HepG2 (cell line): ENCODE measurements at regions not wholly inside any gene's neighbourhood (a gene's known extent, or its start where the extent isn't known, plus 50 kb on each side); places are given as distances from the start of the nearest gene placed in this dataset.

ENCODE experiments used
- ATAC-seq: fragments of 200-7000 bp; cut with Tn5 transposase; 3 replicates; pipeline ENCODE4 v1.9.1; 2020; ENCODE audit warnings: mild to moderate bottlenecking, moderate library complexity
- BruUV-seq: library from RNA; stranded (reverse); fragments of 400-500 nt; replicated peaks from 2 replicates; lab custom pipeline; 2021; lab: Mats Ljungman, UMichigan
- CTCF ChIA-PET: fragments of 300-600 bp; formaldehyde crosslinking; extraction: SDS; loops from one replicate; lab custom pipeline; 2021; ENCODE audit warnings: low total read pairs, inconsistent platforms, low intra/inter-chr PET ratio; lab: Yijun Ruan, JAX
- POLR2A ChIA-PET: fragments of 350-600 bp; sonication (Branson Sonifier 250); formaldehyde crosslinking; loops from one replicate; lab custom pipeline; 2020; ENCODE audit warnings: antibody characterized with exemption, inconsistent platforms; lab: Yijun Ruan, JAX
- DNase-seq: peaks from one replicate; pipeline ENCODE4 v3.0.0-alpha.2; 2015; ENCODE audit warnings: low spot score
- FAIRE-seq: peaks from 3 replicates; lab custom pipeline; 2011; peaks lifted over from hg19 to GRCh38; lab: Jason Lieb, UNC
- H2AFZ ChIP-seq: one replicate; pipeline ENCODE4 v1.6.1; 2011; ENCODE audit warnings: low read length, inconsistent platforms
- H3K27ac ChIP-seq: fragments of 300-600 bp; 3 replicates; pipeline ENCODE4 v1.8.0; 2011; ENCODE audit warnings: mixed run types, mild to moderate bottlenecking, mixed read lengths, low read length, inconsistent platforms; ENCODE audit not compliant: insufficient read depth; ENCODE audit errors: extremely low read length
- H3K27me3 ChIP-seq, 2 experiments: fragments of 200-600 bp in 1 of 2; 2 replicates in 1 of 2; 3 replicates in 1 of 2; pipeline versions ENCODE4 v1.6.0 to v1.8.0; 2011; ENCODE audit warnings: low read length in 2 of 2, mild to moderate bottlenecking in 2 of 2, moderate library complexity in 2 of 2, inconsistent platforms in 1 of 2; ENCODE audit not compliant: insufficient read depth in 2 of 2, control insufficient read depth in 1 of 2
- H3K36me3 ChIP-seq, 2 experiments: fragments of 200-600 bp in 1 of 2; replicated peaks in 1 of 2; 2 replicates in 1 of 2; 3 replicates in 1 of 2; pipeline versions ENCODE4 v1.5.1 to v1.8.0; 2011; ENCODE audit warnings: low read length in 2 of 2, inconsistent platforms in 1 of 2; ENCODE audit not compliant: insufficient read depth in 2 of 2, control insufficient read depth in 1 of 2
- H3K4me1 ChIP-seq: 2 replicates; pipeline ENCODE4 v1.5.1; 2012; ENCODE audit warnings: low read length, inconsistent platforms; ENCODE audit not compliant: insufficient read depth
- H3K4me2 ChIP-seq: 2 replicates; pipeline ENCODE4 v1.6.0; 2011; ENCODE audit warnings: low read depth, low read length, inconsistent platforms
- H3K4me3 ChIP-seq, 3 experiments: fragments of 200-600 bp in 1 of 3; sonication (generic), shearing (Covaris generic) in 1 of 3; replicated peaks in 1 of 3; 2 replicates each; pipeline ENCODE4 v1.5.1; 2011 to 2016; ENCODE audit warnings: low read length in 3 of 3, inconsistent platforms in 2 of 3, low read depth in 2 of 3, mild to moderate bottlenecking in 2 of 3, control low read depth in 1 of 3, mixed read lengths in 1 of 3; ENCODE audit not compliant: insufficient read depth in 1 of 3
- H3K79me2 ChIP-seq: one replicate; pipeline ENCODE4 v1.6.1; 2011; ENCODE audit warnings: low read length, inconsistent platforms; ENCODE audit not compliant: insufficient read depth
- H3K9ac ChIP-seq: 2 replicates; pipeline ENCODE4 v1.6.0; 2011; ENCODE audit warnings: mild to moderate bottlenecking, low read depth, low read length, inconsistent platforms; ENCODE audit not compliant: insufficient read depth
- H3K9me3 ChIP-seq: 2 replicates; pipeline ENCODE4 v1.5.1; 2012; ENCODE audit warnings: mild to moderate bottlenecking, low read length
- H4K20me1 ChIP-seq: 2 replicates; pipeline ENCODE4 v1.6.0; 2011; ENCODE audit warnings: inconsistent platforms, mild to moderate bottlenecking, low read length, moderate library complexity; ENCODE audit not compliant: insufficient read depth
- ATAD3A ChIP-seq: sonication (generic); formaldehyde crosslinking; IDR thresholded peaks from 2 replicates; pipeline ENCODE4 v1.4.0; 2020; ENCODE audit warnings: missing genetic modification reagents
- BRCA1 ChIP-seq: sonication (generic); formaldehyde crosslinking; IDR thresholded peaks from 2 replicates; pipeline ENCODE4 v1.4.0; 2020; ENCODE audit warnings: missing genetic modification reagents
- ERF ChIP-seq: IDR thresholded peaks from 2 replicates; pipeline ENCODE4 v1.6.1; 2018; ENCODE audit warnings: missing biosample characterization, missing genetic modification reagents
- GTF2F1 ChIP-seq: fragments of 150-350 bp; IDR thresholded peaks from 2 replicates; pipeline ENCODE4 v1.6.1; 2014; ENCODE audit warnings: low read length
- HHEX ChIP-seq: IDR thresholded peaks from 2 replicates; pipeline ENCODE4 v1.6.1; 2016; ENCODE audit warnings: control low read depth
- POLR2A ChIP-seq, 2 experiments: IDR thresholded peaks; 2 replicates each; pipeline ENCODE4 v1.6.1; 2011; ENCODE audit warnings: low read depth in 2 of 2, low read length in 2 of 2, mild to moderate bottlenecking in 1 of 2, moderate library complexity in 1 of 2; ENCODE audit not compliant: insufficient read depth in 1 of 2
- SNRNP70 ChIP-seq: fragments of 200-400 bp; formaldehyde crosslinking; IDR thresholded peaks from 2 replicates; pipeline ENCODE4 v1.6.1; 2017; ENCODE audit warnings: mild to moderate bottlenecking, low read depth, low read length, moderate library complexity
- ZFP62 ChIP-seq: sonication (generic); formaldehyde crosslinking; IDR thresholded peaks from 2 replicates; pipeline ENCODE4 v1.4.0; 2020; ENCODE audit warnings: missing genetic modification reagents
- ZNF12 ChIP-seq: sonication (generic); formaldehyde crosslinking; IDR thresholded peaks from 2 replicates; pipeline ENCODE4 v1.5.0; 2020; ENCODE audit warnings: missing genetic modification reagents
- ZNF124 ChIP-seq: sonication (generic); formaldehyde crosslinking; IDR thresholded peaks from 2 replicates; pipeline ENCODE4 v1.4.0; 2020; ENCODE audit warnings: missing genetic modification reagents
- ZNF160 ChIP-seq: sonication (generic); formaldehyde crosslinking; IDR thresholded peaks from 2 replicates; pipeline ENCODE4 v1.8.0; 2022; ENCODE audit warnings: mild to moderate bottlenecking, inconsistent platforms, missing genetic modification reagents
- ZNF766 ChIP-seq: sonication (generic); formaldehyde crosslinking; IDR thresholded peaks from 2 replicates; pipeline ENCODE4 v1.5.0; 2020; ENCODE audit warnings: missing genetic modification reagents, borderline replicate concordance
- WGBS: methylation state at CpG from one replicate; pipeline ENCODE4 v1.1.6; 2017; ENCODE audit warnings: low lambda C conversion rate; 5-methylcytosine and 5-hydroxymethylcytosine counted together
- in situ Hi-C: cut with HindIII; loops from 2 replicates; pipeline ENCODE4 v1.10.0; 2017; ENCODE audit warnings: low pct_unique_long_range_greater_than_20kb; ENCODE audit not compliant: extremely low pct_ligation_motif_present
- intact Hi-C: fragments of 100-400 bp; cut with micrococcal nuclease; formaldehyde crosslinking; loops from one replicate; pipeline ENCODE4 v1.10.0; 2022; ENCODE audit not compliant: unreplicated experiment
- TF ChIP-seq, protein P1 (sequence below), 2 experiments: IDR thresholded peaks; 2 replicates each; pipeline ENCODE4 v1.6.1; 2011 to 2012; ENCODE audit warnings: low read length in 2 of 2, borderline replicate concordance in 1 of 2, low read depth in 1 of 2, mild to moderate bottlenecking in 1 of 2, moderate library complexity in 1 of 2
- TF ChIP-seq, protein P2 (sequence below): sonication (generic); formaldehyde crosslinking; IDR thresholded peaks from 2 replicates; pipeline ENCODE4 v1.5.1; 2020; ENCODE audit warnings: missing genetic modification reagents, mild to moderate bottlenecking, borderline replicate concordance

DNA sequence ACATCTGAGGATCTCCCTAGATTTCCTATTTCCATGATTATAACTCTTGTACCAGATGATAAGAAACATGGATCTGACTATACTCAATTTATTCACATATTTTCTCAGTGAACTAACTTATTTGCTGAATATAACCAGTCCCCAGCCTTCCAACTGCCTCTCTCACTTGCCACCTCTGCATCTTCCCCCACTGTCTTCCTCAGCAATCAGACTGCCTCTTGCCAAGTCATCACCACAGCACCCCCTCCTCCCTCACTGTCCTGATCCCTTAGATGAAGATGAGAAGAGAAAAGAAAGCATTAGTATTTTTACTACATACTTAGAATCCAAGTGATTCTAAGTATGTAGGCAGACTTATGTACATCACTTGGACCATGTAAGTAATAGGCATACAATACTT, 71.9 kb downstream of the GTPBP8 start:
- in situ Hi-C loops: no loop called here
- no peak overlapping the region for H3K4me3 ChIP-seq
- H3K9ac ChIP-seq: no peak overlapping the region
- no peak overlapping the region for H2AFZ ChIP-seq
- H4K20me1 ChIP-seq: no peaks in the 10 kb centered on the region
- POLR2A ChIA-PET: no interaction called here
- H3K4me2 ChIP-seq: no peak overlapping the region
- ATAC-seq (no peak), FAIRE-seq (no peak)
- no peaks in the 10 kb centered on the region for H3K9me3 ChIP-seq
- H3K79me2 ChIP-seq: no peaks in the 10 kb centered on the region
- H3K27ac ChIP-seq: no peak overlapping the region
- no peaks in the 10 kb centered on the region; a peak in 1 of 5 replicates for H3K27me3 ChIP-seq
- CTCF ChIA-PET: no interaction called here
- BruUV-seq: no TSS peak
- TF ChIP-seq ZNF766 (CRISPR knock-in tag) (no peak), ATAD3A (CRISPR knock-in tag) (no peak)
- TF ChIP-seq, all 625 proteins: peak for 0
- intact Hi-C loops: no loop called here
- H3K4me1 ChIP-seq: no peaks in the 10 kb centered on the region
- no peak for DNase-seq
- H3K36me3 ChIP-seq: no peaks in the 10 kb centered on the region

DNA sequence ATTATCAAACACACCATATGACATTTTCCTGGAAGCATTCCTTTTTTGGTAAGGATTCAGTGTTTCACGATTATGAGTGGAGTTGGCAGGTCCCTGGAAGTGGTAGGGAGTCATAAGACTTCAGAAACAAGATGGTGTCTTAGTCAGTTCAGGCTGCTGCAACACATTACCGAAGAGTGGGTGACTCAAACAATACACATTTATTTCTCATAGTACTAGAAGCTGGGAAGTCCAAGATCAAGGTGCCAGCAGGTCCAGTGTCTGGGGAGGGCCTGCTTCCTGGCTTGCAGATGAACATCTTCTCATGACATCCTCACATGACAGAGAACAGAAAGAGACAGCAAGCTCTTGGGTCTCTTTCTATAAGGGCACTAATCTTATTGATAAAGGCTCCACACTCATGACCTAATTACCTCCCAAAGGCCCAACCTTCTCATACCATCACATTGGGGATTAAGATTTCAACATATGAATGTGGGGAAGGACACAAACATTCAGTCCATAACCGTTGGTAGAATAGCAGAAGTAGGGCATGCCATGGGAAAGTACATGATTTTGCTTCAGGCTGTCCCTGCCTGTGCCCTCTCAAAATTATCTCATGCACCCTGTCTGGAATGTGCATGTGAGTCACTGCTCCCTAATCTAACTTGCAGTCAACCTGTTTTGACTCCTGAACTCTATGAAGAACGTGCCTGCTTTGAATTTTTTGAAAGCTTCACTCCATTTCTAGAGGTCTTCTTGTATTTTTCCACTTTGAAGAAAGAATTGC, 72.5 kb downstream of the GTPBP8 start:
- no peak overlapping the region for H3K4me3 ChIP-seq
- ChIA-PET CTCF (no interaction called here), POLR2A (no interaction called here)

More for the DNA sequence above, 72.5 kb downstream of the GTPBP8 start:
- in situ Hi-C loops (no loop called here), intact Hi-C loops (no loop called here)
- H2AFZ ChIP-seq: no peak overlapping the region
- H3K4me2 ChIP-seq: no peak overlapping the region
- ATAC-seq (no peak), FAIRE-seq (no peak), DNase-seq (no peak)
- H4K20me1 ChIP-seq: no peaks in the 10 kb centered on the region
- no peaks in the 10 kb centered on the region for H3K4me1 ChIP-seq
- BruUV-seq: no TSS peak
- 13% methylated on average over 4 of the region's 4 CpGs for WGBS
- no peaks in the 10 kb centered on the region for H3K9me3 ChIP-seq
- H3K79me2 ChIP-seq: no peaks in the 10 kb centered on the region
- TF ChIP-seq SNRNP70: no peak
- TF ChIP-seq, protein P1, sequence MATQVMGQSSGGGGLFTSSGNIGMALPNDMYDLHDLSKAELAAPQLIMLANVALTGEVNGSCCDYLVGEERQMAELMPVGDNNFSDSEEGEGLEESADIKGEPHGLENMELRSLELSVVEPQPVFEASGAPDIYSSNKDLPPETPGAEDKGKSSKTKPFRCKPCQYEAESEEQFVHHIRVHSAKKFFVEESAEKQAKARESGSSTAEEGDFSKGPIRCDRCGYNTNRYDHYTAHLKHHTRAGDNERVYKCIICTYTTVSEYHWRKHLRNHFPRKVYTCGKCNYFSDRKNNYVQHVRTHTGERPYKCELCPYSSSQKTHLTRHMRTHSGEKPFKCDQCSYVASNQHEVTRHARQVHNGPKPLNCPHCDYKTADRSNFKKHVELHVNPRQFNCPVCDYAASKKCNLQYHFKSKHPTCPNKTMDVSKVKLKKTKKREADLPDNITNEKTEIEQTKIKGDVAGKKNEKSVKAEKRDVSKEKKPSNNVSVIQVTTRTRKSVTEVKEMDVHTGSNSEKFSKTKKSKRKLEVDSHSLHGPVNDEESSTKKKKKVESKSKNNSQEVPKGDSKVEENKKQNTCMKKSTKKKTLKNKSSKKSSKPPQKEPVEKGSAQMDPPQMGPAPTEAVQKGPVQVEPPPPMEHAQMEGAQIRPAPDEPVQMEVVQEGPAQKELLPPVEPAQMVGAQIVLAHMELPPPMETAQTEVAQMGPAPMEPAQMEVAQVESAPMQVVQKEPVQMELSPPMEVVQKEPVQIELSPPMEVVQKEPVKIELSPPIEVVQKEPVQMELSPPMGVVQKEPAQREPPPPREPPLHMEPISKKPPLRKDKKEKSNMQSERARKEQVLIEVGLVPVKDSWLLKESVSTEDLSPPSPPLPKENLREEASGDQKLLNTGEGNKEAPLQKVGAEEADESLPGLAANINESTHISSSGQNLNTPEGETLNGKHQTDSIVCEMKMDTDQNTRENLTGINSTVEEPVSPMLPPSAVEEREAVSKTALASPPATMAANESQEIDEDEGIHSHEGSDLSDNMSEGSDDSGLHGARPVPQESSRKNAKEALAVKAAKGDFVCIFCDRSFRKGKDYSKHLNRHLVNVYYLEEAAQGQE (IDR thresholded peaks at IDR 0.05; ENCODE audit: borderline replicate concordance in 1 of 2, low read depth in 1 of 2, low read length in 2 of 2): no peak
- no peak for TF ChIP-seq ZNF12 (CRISPR knock-in tag)
- TF ChIP-seq POLR2A (IDR thresholded peaks at IDR 0.05; ENCODE audit: insufficient read depth in 1 of 2, low read depth in 2 of 2, low read length in 2 of 2): no peak
- no peak for TF ChIP-seq ZNF160
- no peak for TF ChIP-seq ZNF124 (CRISPR knock-in tag)
- no peak for TF ChIP-seq HHEX
- TF ChIP-seq ZFP62 (CRISPR knock-in tag): no peak
- no peak for TF ChIP-seq ERF (CRISPR knock-in tag)
- no peak for TF ChIP-seq BRCA1 (CRISPR knock-in tag)
- TF ChIP-seq GTF2F1: no peak
- TF ChIP-seq, protein P2, sequence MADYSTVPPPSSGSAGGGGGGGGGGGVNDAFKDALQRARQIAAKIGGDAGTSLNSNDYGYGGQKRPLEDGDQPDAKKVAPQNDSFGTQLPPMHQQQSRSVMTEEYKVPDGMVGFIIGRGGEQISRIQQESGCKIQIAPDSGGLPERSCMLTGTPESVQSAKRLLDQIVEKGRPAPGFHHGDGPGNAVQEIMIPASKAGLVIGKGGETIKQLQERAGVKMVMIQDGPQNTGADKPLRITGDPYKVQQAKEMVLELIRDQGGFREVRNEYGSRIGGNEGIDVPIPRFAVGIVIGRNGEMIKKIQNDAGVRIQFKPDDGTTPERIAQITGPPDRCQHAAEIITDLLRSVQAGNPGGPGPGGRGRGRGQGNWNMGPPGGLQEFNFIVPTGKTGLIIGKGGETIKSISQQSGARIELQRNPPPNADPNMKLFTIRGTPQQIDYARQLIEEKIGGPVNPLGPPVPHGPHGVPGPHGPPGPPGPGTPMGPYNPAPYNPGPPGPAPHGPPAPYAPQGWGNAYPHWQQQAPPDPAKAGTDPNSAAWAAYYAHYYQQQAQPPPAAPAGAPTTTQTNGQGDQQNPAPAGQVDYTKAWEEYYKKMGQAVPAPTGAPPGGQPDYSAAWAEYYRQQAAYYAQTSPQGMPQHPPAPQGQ (CRISPR knock-in tag): no peak
- H3K36me3 ChIP-seq: no peaks in the 10 kb centered on the region
- H3K9ac ChIP-seq: no peak overlapping the region
- H3K27ac ChIP-seq: no peak overlapping the region
- no peaks in the 10 kb centered on the region; a peak in 1 of 5 replicates for H3K27me3 ChIP-seq
